B cell (primary cell): ENCODE measurements at regions not wholly inside any gene's neighbourhood (a gene's known extent, or its start where the extent isn't known, plus 50 kb on each side); places are given as distances from the start of the nearest gene placed in this dataset.

Experiments
- ATAC-seq: fragments of 200-7000 bp; cut with Tn5 transposase; one replicate; pipeline ENCODE4 v1.10.0; 2021; ENCODE audit warnings: low read depth, mild to moderate bottlenecking, moderate number of reproducible peaks, moderate library complexity
- CTCF ChIA-PET: fragments of 350-600 bp; sonication (Branson Sonifier 250); formaldehyde crosslinking; loops from one replicate; lab custom pipeline; 2021; ENCODE audit warnings: antibody characterized with exemption, inconsistent platforms; lab: Charles Lee
- POLR2A ChIA-PET: fragments of 350-600 bp; sonication (Branson Sonifier 250); formaldehyde crosslinking; loops from one replicate; lab custom pipeline; 2021; ENCODE audit warnings: antibody characterized with exemption; lab: Charles Lee
- DNase-seq: peaks from one replicate; pipeline ENCODE4 v3.0.0; 2013
- H2AFZ ChIP-seq: 2 replicates; pipeline ENCODE4 v1.6.1; 2012; ENCODE audit warnings: mild to moderate bottlenecking, low read depth, low read length; ENCODE audit not compliant: insufficient read depth, poor library complexity, severe bottlenecking
- H3K27ac ChIP-seq, 2 donors: 1 replicate in 1 of 2; 2 replicates in 1 of 2; pipeline ENCODE4 v1.5.1; 2012 to 2013; ENCODE audit warnings: low read length in 2 of 2, mild to moderate bottlenecking in 2 of 2, moderate library complexity in 1 of 2
- H3K27me3 ChIP-seq, 4 experiments: fragments of 200-600 bp in 1 of 4; sonication (generic) in 1 of 4; replicated peaks in 1 of 4; 1 replicate in 2 of 4; 2 replicates in 2 of 4; pipeline versions ENCODE4 v1.6.1 to v1.7.0; 2013 to 2016; ENCODE audit warnings: low read length in 3 of 4, mild to moderate bottlenecking in 2 of 4, mixed read lengths in 1 of 4, moderate library complexity in 1 of 4; ENCODE audit not compliant: insufficient read depth in 4 of 4, control insufficient read depth in 3 of 4; ENCODE audit errors: control extremely low read depth in 1 of 4
- H3K36me3 ChIP-seq, 2 experiments: replicated peaks in 1 of 2; 1 replicate in 1 of 2; 2 replicates in 1 of 2; pipeline versions ENCODE4 v1.6.1 to v1.7.1; 2013; ENCODE audit warnings: low read length in 1 of 2; ENCODE audit not compliant: insufficient read depth in 2 of 2, control insufficient read depth in 1 of 2; ENCODE audit errors: control extremely low read depth in 1 of 2, extremely low read depth in 1 of 2
- H3K4me1 ChIP-seq, 2 donors: fragments of 200-600 bp in 1 of 2; sonication (generic) in 1 of 2; 1 replicate in 1 of 2; 2 replicates in 1 of 2; pipeline versions ENCODE4 v1.5.1 to v1.6.1; 2013 to 2017; ENCODE audit warnings: low read length in 2 of 2; ENCODE audit not compliant: control insufficient read depth in 2 of 2, insufficient read depth in 2 of 2
- H3K4me2 ChIP-seq: replicated peaks from 2 replicates; pipeline ENCODE3; 2012; ENCODE audit warnings: mild to moderate bottlenecking, low read depth, low read length; ENCODE audit not compliant: poor library complexity, severe bottlenecking
- H3K4me3 ChIP-seq, 5 experiments: fragments of 200-600 bp in 1 of 5; sonication (generic) in 1 of 5; 1 replicate in 3 of 5; 2 replicates in 2 of 5; pipeline versions ENCODE4 v1.5.1 to v1.7.0; 2011 to 2016; ENCODE audit warnings: low read length in 4 of 5, mild to moderate bottlenecking in 4 of 5, low read depth in 2 of 5, control low read depth in 1 of 5, moderate library complexity in 1 of 5; ENCODE audit not compliant: insufficient read depth in 1 of 5; ENCODE audit errors: control extremely low read depth in 1 of 5, extremely low read depth in 1 of 5
- H3K79me2 ChIP-seq: fragments of 200-600 bp; sonication (generic); one replicate; pipeline ENCODE4 v1.6.0; 2016; ENCODE audit warnings: low read length; ENCODE audit not compliant: control insufficient read depth, insufficient read depth
- H3K9ac ChIP-seq: fragments of 200-600 bp; sonication (generic); 2 replicates; pipeline ENCODE4 v1.6.1; 2017; ENCODE audit warnings: mild to moderate bottlenecking, low read length, moderate library complexity
- H3K9me3 ChIP-seq, 3 donors: one replicate each; pipeline versions ENCODE4 v1.6.1 to v1.7.1; 2013; ENCODE audit warnings: low read length in 2 of 3; ENCODE audit not compliant: control insufficient read depth in 2 of 3, insufficient read depth in 1 of 3; ENCODE audit errors: control extremely low read depth in 1 of 3
- H4K20me1 ChIP-seq: 2 replicates; pipeline ENCODE4 v1.6.0; 2012; ENCODE audit warnings: mild to moderate bottlenecking, low read length; ENCODE audit not compliant: insufficient read depth, control insufficient read depth, poor library complexity, severe bottlenecking
- H3K27ac Mint-ChIP-seq: one replicate; pipeline ENCODE4 v1.8.0; 2021; ENCODE audit warnings: mixed read lengths
- H3K27me3 Mint-ChIP-seq: one replicate; pipeline ENCODE4 v1.8.0; 2021; ENCODE audit warnings: mixed read lengths
- H3K4me1 Mint-ChIP-seq: one replicate; pipeline ENCODE4 v1.8.0; 2021; ENCODE audit warnings: mixed read lengths
- H3K4me3 Mint-ChIP-seq: one replicate; pipeline ENCODE4 v1.8.0; 2021; ENCODE audit warnings: mixed read lengths
- H3K9me3 Mint-ChIP-seq: one replicate; pipeline ENCODE4 v1.8.0; 2022; ENCODE audit warnings: mixed read lengths; ENCODE audit not compliant: insufficient read depth
- CTCF ChIP-seq: fragments of 200-600 bp; IDR thresholded peaks from one replicate; pipeline ENCODE4 v1.8.0; 2022; ENCODE audit warnings: antibody characterized with exemption, mild to moderate bottlenecking
- EZH2 ChIP-seq: IDR thresholded peaks from 2 replicates; pipeline ENCODE4 v1.6.1; 2012; ENCODE audit warnings: borderline replicate concordance, low read depth, mild to moderate bottlenecking, moderate library complexity, low read length; ENCODE audit not compliant: insufficient read depth, poor library complexity, severe bottlenecking
- WGBS: methylation state at CpG from one replicate; pipeline ENCODE4 v1.1.5; 2013; ENCODE audit warnings: missing lambda C conversion rate; ENCODE audit not compliant: insufficient coverage; 5-methylcytosine and 5-hydroxymethylcytosine counted together
- intact Hi-C: fragments of 100-400 bp; cut with micrococcal nuclease; formaldehyde crosslinking; loops from one replicate; pipeline ENCODE4 v1.10.0; 2022

- Histone ChIP-seq H3K4me2 (no peak overlapping the region), H3K4me1 (no peaks in the 10 kb centered on the region), H3K4me3 (no peak overlapping the region), H4K20me1 (no peaks in the 10 kb centered on the region), H3K79me2 (no peaks in the 10 kb centered on the region), H3K27ac (no peak overlapping the region), H3K9ac (no peak overlapping the region), H2AFZ (no peak overlapping the region), H3K9me3 (peaks cover 0 to 7% (median 0%) of the 10 kb centered on the region in 3 donors), H3K36me3 (no peaks in the 10 kb centered on the region), H3K27me3 (no peaks in the 10 kb centered on the region)
- intact Hi-C loops, result no loop called here
- H3K4me3 Mint-ChIP-seq, result no peak overlapping the region
- no peaks in the 10 kb centered on the region for H3K4me1 Mint-ChIP-seq
- DNase-seq (no peak), ATAC-seq (no peak)
- no peak overlapping the region for H3K27ac Mint-ChIP-seq
- peaks cover 3% of the 10 kb centered on the region for H3K27me3 Mint-ChIP-seq
- CTCF ChIA-PET, result no interaction called here
- TF ChIP-seq CTCF (no peak), EZH2 (no peak)
- H3K9me3 Mint-ChIP-seq, result peaks cover 2% of the 10 kb centered on the region
- POLR2A ChIA-PET, result no interaction called here
- WGBS, result no CpG with 5 or more reads among the region's 3 CpGs
Observed at GRCh38 chr6:140168365-140168764, 793.9 kb upstream of the CITED2 start.

GRCh38 chr6:140160909-140161308 lies 786.5 kb upstream of the CITED2 start:
- DNase-seq (no peak), ATAC-seq (no peak)
- Histone ChIP-seq H3K4me3 (no peak overlapping the region), H3K4me2 (no peak overlapping the region), H3K9ac (no peak overlapping the region), H3K27ac (no peak overlapping the region), H3K27me3 (no peaks in the 10 kb centered on the region), H4K20me1 (no peaks in the 10 kb centered on the region), H3K9me3 (no peaks in the 10 kb centered on the region), H3K4me1 (no peaks in the 10 kb centered on the region), H2AFZ (no peak overlapping the region), H3K79me2 (no peaks in the 10 kb centered on the region), H3K36me3 (no peaks in the 10 kb centered on the region)
- ChIA-PET CTCF (no interaction called here), POLR2A (no interaction called here)
- no peak overlapping the region for H3K4me3 Mint-ChIP-seq
- no peaks in the 10 kb centered on the region for H3K27me3 Mint-ChIP-seq
- H3K9me3 Mint-ChIP-seq, result no peaks in the 10 kb centered on the region
- TF ChIP-seq CTCF (no peak), EZH2 (no peak)
- no peaks in the 10 kb centered on the region for H3K4me1 Mint-ChIP-seq
- no peak overlapping the region for H3K27ac Mint-ChIP-seq
- intact Hi-C loops, result no loop called here
- no CpG with 5 or more reads among the region's 1 CpG for WGBS
